ENCODE measurements at regions not wholly inside any gene's neighbourhood (a gene's known extent, or its start where the extent isn't known, plus 50 kb on each side); places are given as distances from the start of the nearest gene placed in this dataset.

DNA sequence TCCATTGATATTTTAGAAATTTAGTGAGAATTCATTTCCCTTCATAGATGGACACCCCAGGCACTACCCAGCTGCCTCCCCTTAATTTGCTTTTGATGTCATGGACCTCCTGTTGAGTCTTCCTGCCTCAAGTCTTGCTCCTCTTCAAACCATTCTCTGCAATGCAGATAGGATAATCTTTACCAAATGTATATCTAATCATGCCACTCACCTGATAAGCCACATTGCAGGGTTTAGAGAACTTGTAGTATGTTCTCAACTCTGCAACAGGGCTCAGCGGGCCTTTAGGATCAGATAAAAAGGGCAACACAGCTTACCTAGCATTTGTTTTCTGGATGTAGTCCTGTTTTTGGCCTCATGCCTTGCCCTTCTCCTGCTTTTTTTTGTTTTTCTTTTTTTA lies 234.5 kb downstream of the EMP1 start:
- Histone ChIP-seq H2BK120ac (ENCODE audit: low read depth, low read length) (no peak overlapping the region), H4K20me1 (ENCODE audit: insufficient read depth, low read length) (no peaks in the 10 kb centered on the region), H2AFZ (replicated peaks; ENCODE audit: low read length, poor library complexity) (no peak overlapping the region), H3K23ac (ENCODE audit: low read depth, low read length) (no peak overlapping the region), H3K4me1 (ENCODE audit: control insufficient read depth, insufficient read depth, low read length) (no peaks in the 10 kb centered on the region), H3K36me3 (ENCODE audit: control insufficient read depth, insufficient read depth, low read length) (no peaks in the 10 kb centered on the region), H3K18ac (ENCODE audit: low read depth, low read length) (no peak overlapping the region), H2BK15ac (ENCODE audit: low read depth, low read length) (no peak overlapping the region), H3K56ac (ENCODE audit: extremely low read depth, insufficient read depth, low read length) (no peak overlapping the region), H3K9me1 (ENCODE audit: insufficient read depth, low read length) (no peaks in the 10 kb centered on the region), H2BK20ac (ENCODE audit: low read depth, low read length) (no peak overlapping the region), H3K9me3 (ENCODE audit: control insufficient read depth, insufficient read depth, low read length) (no peaks in the 10 kb centered on the region), H3K4ac (ENCODE audit: low read depth, low read length) (no peak overlapping the region), H3K9ac (ENCODE audit: low read depth, low read length) (no peak overlapping the region), H3K79me1 (ENCODE audit: low read depth in 1 of 2, low read length in 2 of 2) (no peaks in the 10 kb centered on the region), H3K14ac (replicated peaks; ENCODE audit: low read depth, low read length) (no peak overlapping the region), H3K4me3 (ENCODE audit: insufficient read depth, low read depth, low read length) (no peak overlapping the region), H4K8ac (ENCODE audit: low read depth in 2 of 2, low read length in 2 of 2) (no peak overlapping the region), H3K4me2 (ENCODE audit: low read depth, low read length) (no peak overlapping the region), H4K91ac (ENCODE audit: insufficient read depth, low read depth, low read length) (no peak overlapping the region), H2AK9ac (replicated peaks; ENCODE audit: low read depth, low read length, poor library complexity) (no peak overlapping the region), H2BK5ac (ENCODE audit: low read depth, low read length, poor library complexity, severe bottlenecking) (no peak overlapping the region), H3K27me3 (ENCODE audit: control insufficient read depth, insufficient read depth, low read length) (peaks cover 2% of the 10 kb centered on the region; the same call in 1 of the 2 replicates), H3K27ac (ENCODE audit: insufficient read depth, low read length) (no peak overlapping the region), H4K5ac (ENCODE audit: low read depth, low read length) (no peak overlapping the region), H2AK5ac (ENCODE audit: low read depth, low read length) (no peak overlapping the region)
- ChIA-PET CTCF (no interaction called here), POLR2A (ENCODE audit: unreplicated experiment) (no interaction called here)
- no TSS peak for BruUV-seq (replicated peaks)
- dilution Hi-C loops (cut with HindIII; ENCODE audit: low sequenced_read_pairs, unreplicated experiment) (no loop called here), intact Hi-C loops (cut with micrococcal nuclease) (no loop called here), in situ Hi-C loops (cut with MboI; ENCODE audit: low sequenced_read_pairs) (no loop called here)
- WGBS, 2 experiments (ENCODE audit: extremely low coverage in 2 of 2, insufficient read length in 1 of 2), result no CpG with 5 or more reads among the region's 1 CpG
- no peak for TF ChIP-seq MXI1 (IDR thresholded peaks at IDR 0.05; ENCODE audit: borderline replicate concordance, low read depth, low read length)
- no peak for TF ChIP-seq RCOR1 (IDR thresholded peaks at IDR 0.05; ENCODE audit: insufficient replicate concordance, low read length)
- no peak for TF ChIP-seq MAZ (IDR thresholded peaks at IDR 0.05; ENCODE audit: borderline replicate concordance, low read depth, low read length)
- no peak for TF ChIP-seq RAD21 (IDR thresholded peaks at IDR 0.05; ENCODE audit: low read length)
- TF ChIP-seq NFE2L2 (IDR thresholded peaks at IDR 0.05; ENCODE audit: low read depth, low read length), result no peak
- TF ChIP-seq, protein P1, sequence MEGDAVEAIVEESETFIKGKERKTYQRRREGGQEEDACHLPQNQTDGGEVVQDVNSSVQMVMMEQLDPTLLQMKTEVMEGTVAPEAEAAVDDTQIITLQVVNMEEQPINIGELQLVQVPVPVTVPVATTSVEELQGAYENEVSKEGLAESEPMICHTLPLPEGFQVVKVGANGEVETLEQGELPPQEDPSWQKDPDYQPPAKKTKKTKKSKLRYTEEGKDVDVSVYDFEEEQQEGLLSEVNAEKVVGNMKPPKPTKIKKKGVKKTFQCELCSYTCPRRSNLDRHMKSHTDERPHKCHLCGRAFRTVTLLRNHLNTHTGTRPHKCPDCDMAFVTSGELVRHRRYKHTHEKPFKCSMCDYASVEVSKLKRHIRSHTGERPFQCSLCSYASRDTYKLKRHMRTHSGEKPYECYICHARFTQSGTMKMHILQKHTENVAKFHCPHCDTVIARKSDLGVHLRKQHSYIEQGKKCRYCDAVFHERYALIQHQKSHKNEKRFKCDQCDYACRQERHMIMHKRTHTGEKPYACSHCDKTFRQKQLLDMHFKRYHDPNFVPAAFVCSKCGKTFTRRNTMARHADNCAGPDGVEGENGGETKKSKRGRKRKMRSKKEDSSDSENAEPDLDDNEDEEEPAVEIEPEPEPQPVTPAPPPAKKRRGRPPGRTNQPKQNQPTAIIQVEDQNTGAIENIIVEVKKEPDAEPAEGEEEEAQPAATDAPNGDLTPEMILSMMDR (conservative IDR thresholded peaks at IDR 0.05; ENCODE audit: low read depth, low read length), result no peak
- no peak for TF ChIP-seq RFX5 (IDR thresholded peaks at IDR 0.05; ENCODE audit: low read depth, low read length)
- TF ChIP-seq, protein P2, sequence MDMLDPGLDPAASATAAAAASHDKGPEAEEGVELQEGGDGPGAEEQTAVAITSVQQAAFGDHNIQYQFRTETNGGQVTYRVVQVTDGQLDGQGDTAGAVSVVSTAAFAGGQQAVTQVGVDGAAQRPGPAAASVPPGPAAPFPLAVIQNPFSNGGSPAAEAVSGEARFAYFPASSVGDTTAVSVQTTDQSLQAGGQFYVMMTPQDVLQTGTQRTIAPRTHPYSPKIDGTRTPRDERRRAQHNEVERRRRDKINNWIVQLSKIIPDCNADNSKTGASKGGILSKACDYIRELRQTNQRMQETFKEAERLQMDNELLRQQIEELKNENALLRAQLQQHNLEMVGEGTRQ (IDR thresholded peaks at IDR 0.05; ENCODE audit: low read depth, low read length), result no peak
- no peak for TF ChIP-seq SMC3 (IDR thresholded peaks at IDR 0.05; ENCODE audit: low read depth, low read length)
- TF ChIP-seq, protein P3, sequence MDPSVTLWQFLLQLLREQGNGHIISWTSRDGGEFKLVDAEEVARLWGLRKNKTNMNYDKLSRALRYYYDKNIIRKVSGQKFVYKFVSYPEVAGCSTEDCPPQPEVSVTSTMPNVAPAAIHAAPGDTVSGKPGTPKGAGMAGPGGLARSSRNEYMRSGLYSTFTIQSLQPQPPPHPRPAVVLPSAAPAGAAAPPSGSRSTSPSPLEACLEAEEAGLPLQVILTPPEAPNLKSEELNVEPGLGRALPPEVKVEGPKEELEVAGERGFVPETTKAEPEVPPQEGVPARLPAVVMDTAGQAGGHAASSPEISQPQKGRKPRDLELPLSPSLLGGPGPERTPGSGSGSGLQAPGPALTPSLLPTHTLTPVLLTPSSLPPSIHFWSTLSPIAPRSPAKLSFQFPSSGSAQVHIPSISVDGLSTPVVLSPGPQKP (IDR thresholded peaks at IDR 0.05; ENCODE audit: borderline replicate concordance, low read depth, low read length), result no peak
- TF ChIP-seq BHLHE40 (IDR thresholded peaks at IDR 0.05; ENCODE audit: low read depth, low read length), result no peak
- TF ChIP-seq CHD1 (IDR thresholded peaks at IDR 0.05; ENCODE audit: low read depth, low read length), result no peak
- TF ChIP-seq FOS (IDR thresholded peaks at IDR 0.05; ENCODE audit: low read depth, low read length), result no peak
- no peak for TF ChIP-seq POLR2A (IDR thresholded peaks at IDR 0.05; ENCODE audit: low read depth, low read length)
- no peak for TF ChIP-seq CEBPB (IDR thresholded peaks at IDR 0.05; ENCODE audit: low read depth, low read length)
- TF ChIP-seq MAFK (IDR thresholded peaks at IDR 0.05; ENCODE audit: low read depth, low read length), result no peak
- DNase-seq (no peak), ATAC-seq (ENCODE audit: low read depth) (no peak)

Measured in IMR-90 (cell line).